ENCODE measurements at regions not wholly inside any gene's neighbourhood (a gene's known extent, or its start where the extent isn't known, plus 50 kb on each side); places are given as distances from the start of the nearest gene placed in this dataset.

DNA sequence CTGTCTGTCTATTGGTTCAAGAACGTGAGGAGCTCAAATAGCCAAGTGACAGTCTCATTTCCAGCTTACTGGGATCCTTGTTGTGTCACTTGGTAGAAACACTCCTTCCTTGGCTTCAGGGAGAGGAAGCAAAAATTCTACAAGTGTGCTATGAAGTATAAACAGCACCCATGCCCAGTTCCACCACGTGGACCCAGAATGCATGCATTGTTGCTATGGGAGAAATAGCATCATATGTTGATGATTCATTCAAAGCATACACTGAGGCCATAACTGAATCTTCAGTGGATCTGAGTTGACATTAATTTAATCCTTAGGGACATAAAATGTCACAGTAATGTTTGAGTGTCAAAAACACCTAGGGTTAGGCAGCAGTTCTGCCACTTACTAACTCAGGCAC lies 199.0 kb upstream of the RXFP2 start:
- H4K20me1 ChIP-seq (replicated peaks; ENCODE audit: control insufficient read depth, extremely low read depth, insufficient read depth, low read length), result no peaks in the 10 kb centered on the region
- no peak overlapping the region for H3K4me3 ChIP-seq (replicated peaks in 1 of 3; ENCODE audit: insufficient read depth in 1 of 3, low read depth in 1 of 3, low read length in 3 of 3)
- H3K4me1 ChIP-seq (ENCODE audit: control insufficient read depth, extremely low read depth, insufficient read depth, low read length), result peaks cover 5% of the 10 kb centered on the region
- H3K27me3 ChIP-seq (ENCODE audit: control insufficient read depth in 2 of 2, insufficient read depth in 2 of 2, low read length in 2 of 2), result peaks cover 6 to 10% of the 10 kb centered on the region in 2 experiments
- intact Hi-C loops (cut with micrococcal nuclease), result no loop called here
- BruUV-seq (replicated peaks), result no TSS peak
- ChIA-PET POLR2A (no interaction called here), CTCF (interaction anchor here (1.0 to 2.6 kb wide), 3 partner anchors 159 to 201 kb away, joined by 3 to 40 read pairs (median 8); no protein-coding TSS in a partner anchor)
- H3K79me2 ChIP-seq (ENCODE audit: control insufficient read depth, insufficient read depth, low read length), result no peaks in the 10 kb centered on the region
- FAIRE-seq, result no peak
- H3K36me3 ChIP-seq (ENCODE audit: control insufficient read depth in 2 of 2, extremely low read depth in 1 of 2, insufficient read depth in 2 of 2, low read length in 2 of 2), result no peaks in the 10 kb centered on the region
- no peaks in the 10 kb centered on the region for H3K9me1 ChIP-seq (replicated peaks; ENCODE audit: control insufficient read depth, extremely low read depth, insufficient read depth, low read length)
- TF ChIP-seq MYC (IDR thresholded peaks at IDR 0.05; ENCODE audit: low read depth, low read length) (no peak), POLR2A (IDR thresholded peaks at IDR 0.05; ENCODE audit: low read depth, low read length) (no peak), GATA2 (IDR thresholded peaks at IDR 0.05; ENCODE audit: insufficient read depth, insufficient read length, low read depth, low read length) (no peak), JUN (IDR thresholded peaks at IDR 0.05; ENCODE audit: borderline replicate concordance, insufficient read depth, insufficient read length, low read depth) (no peak), FOS (IDR thresholded peaks at IDR 0.05; ENCODE audit: borderline replicate concordance, insufficient read depth, low read length) (no peak), EZH2 (IDR thresholded peaks at IDR 0.05; ENCODE audit: borderline replicate concordance, low read depth, low read length, severe bottlenecking) (no peak), POLR2AphosphoS5 (IDR thresholded peaks at IDR 0.05; ENCODE audit: insufficient read depth, low read depth, low read length) (no peak)
- TF ChIP-seq, protein P1, sequence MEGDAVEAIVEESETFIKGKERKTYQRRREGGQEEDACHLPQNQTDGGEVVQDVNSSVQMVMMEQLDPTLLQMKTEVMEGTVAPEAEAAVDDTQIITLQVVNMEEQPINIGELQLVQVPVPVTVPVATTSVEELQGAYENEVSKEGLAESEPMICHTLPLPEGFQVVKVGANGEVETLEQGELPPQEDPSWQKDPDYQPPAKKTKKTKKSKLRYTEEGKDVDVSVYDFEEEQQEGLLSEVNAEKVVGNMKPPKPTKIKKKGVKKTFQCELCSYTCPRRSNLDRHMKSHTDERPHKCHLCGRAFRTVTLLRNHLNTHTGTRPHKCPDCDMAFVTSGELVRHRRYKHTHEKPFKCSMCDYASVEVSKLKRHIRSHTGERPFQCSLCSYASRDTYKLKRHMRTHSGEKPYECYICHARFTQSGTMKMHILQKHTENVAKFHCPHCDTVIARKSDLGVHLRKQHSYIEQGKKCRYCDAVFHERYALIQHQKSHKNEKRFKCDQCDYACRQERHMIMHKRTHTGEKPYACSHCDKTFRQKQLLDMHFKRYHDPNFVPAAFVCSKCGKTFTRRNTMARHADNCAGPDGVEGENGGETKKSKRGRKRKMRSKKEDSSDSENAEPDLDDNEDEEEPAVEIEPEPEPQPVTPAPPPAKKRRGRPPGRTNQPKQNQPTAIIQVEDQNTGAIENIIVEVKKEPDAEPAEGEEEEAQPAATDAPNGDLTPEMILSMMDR (IDR thresholded peaks at IDR 0.05; ENCODE audit: extremely low read depth in 1 of 2, insufficient read depth in 1 of 2, low read depth in 1 of 2, low read length in 2 of 2), result no peak
- TF ChIP-seq, protein P2, sequence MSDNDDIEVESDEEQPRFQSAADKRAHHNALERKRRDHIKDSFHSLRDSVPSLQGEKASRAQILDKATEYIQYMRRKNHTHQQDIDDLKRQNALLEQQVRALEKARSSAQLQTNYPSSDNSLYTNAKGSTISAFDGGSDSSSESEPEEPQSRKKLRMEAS (IDR thresholded peaks at IDR 0.05; ENCODE audit: insufficient read depth, insufficient read length), result no peak
- no peak overlapping the region for H3K27ac ChIP-seq (ENCODE audit: insufficient read depth, low read depth, low read length)
- no peak overlapping the region for H3K9ac ChIP-seq (replicated peaks; ENCODE audit: extremely low read depth, insufficient read depth, low read length)
- dilution Hi-C loops (cut with MboI; ENCODE audit: extremely low pct_ligation_motif_present, low sequenced_read_pairs), result no loop called here
- H3K4me2 ChIP-seq (ENCODE audit: insufficient read depth, low read length), result no peak overlapping the region
- H2AFZ ChIP-seq (ENCODE audit: low read depth, low read length), result no peak overlapping the region
- no peaks in the 10 kb centered on the region for H3K9me3 ChIP-seq (replicated peaks; ENCODE audit: control insufficient read depth, insufficient read depth, low read length)
- DNase-seq (ENCODE audit: low read depth, low spot score), result no peak

Data from endothelial cell of umbilical vein (primary cell).